Astrocyte (in vitro differentiated cells and primary cell): ENCODE measurements at regions not wholly inside any gene's neighbourhood (a gene's known extent, or its start where the extent isn't known, plus 50 kb on each side); places are given as distances from the start of the nearest gene placed in this dataset.

ENCODE experiments used
- EZH2 ChIP-seq: IDR thresholded peaks from 2 replicates; pipeline ENCODE4 v1.6.1; 2012; ENCODE audit warnings: mild to moderate bottlenecking, low read length, inconsistent platforms; ENCODE audit not compliant: insufficient read depth
- TF ChIP-seq, protein P1 (sequence below): IDR thresholded peaks from 2 replicates; pipeline ENCODE4 v1.5.1; 2011; ENCODE audit warnings: low read depth, mild to moderate bottlenecking, inconsistent platforms, low read length, moderate library complexity; ENCODE audit not compliant: insufficient read depth

- TF ChIP-seq, protein P1, sequence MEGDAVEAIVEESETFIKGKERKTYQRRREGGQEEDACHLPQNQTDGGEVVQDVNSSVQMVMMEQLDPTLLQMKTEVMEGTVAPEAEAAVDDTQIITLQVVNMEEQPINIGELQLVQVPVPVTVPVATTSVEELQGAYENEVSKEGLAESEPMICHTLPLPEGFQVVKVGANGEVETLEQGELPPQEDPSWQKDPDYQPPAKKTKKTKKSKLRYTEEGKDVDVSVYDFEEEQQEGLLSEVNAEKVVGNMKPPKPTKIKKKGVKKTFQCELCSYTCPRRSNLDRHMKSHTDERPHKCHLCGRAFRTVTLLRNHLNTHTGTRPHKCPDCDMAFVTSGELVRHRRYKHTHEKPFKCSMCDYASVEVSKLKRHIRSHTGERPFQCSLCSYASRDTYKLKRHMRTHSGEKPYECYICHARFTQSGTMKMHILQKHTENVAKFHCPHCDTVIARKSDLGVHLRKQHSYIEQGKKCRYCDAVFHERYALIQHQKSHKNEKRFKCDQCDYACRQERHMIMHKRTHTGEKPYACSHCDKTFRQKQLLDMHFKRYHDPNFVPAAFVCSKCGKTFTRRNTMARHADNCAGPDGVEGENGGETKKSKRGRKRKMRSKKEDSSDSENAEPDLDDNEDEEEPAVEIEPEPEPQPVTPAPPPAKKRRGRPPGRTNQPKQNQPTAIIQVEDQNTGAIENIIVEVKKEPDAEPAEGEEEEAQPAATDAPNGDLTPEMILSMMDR, result no peak
- no peak for TF ChIP-seq EZH2
Observed at GRCh38 chr3:76888856-76889255, 151.0 kb upstream of the ROBO2 start.
